ENCODE measurements at regions not wholly inside any gene's neighbourhood (a gene's known extent, or its start where the extent isn't known, plus 50 kb on each side); places are given as distances from the start of the nearest gene placed in this dataset.
"Not testable (repeated sequence)": the region's sequence is repeated elsewhere in the genome, so short reads cannot be mapped to it uniquely, and the experiment has no call there.

DNA sequence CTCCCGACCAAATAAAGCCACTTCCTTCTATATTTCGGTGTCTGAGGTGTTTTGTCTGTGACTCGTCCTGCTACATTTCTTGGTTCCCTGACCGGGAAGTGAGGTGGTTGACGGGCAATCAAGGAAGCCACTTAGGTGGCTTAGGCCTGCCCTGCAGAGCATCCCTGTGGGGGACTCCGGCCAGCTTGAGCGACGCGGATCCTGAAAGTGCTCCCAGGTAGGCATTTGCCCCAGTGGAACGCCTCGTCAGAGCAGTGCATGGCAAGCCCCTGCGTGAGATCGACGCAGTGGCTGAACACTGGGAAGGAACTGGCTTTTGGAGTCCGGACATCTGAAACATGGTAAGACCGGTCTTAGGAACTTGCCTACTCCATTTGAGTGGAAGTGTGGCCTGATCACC, 157.2 kb upstream of the COX7C start:
- DNase-seq, result no peak

DNA sequence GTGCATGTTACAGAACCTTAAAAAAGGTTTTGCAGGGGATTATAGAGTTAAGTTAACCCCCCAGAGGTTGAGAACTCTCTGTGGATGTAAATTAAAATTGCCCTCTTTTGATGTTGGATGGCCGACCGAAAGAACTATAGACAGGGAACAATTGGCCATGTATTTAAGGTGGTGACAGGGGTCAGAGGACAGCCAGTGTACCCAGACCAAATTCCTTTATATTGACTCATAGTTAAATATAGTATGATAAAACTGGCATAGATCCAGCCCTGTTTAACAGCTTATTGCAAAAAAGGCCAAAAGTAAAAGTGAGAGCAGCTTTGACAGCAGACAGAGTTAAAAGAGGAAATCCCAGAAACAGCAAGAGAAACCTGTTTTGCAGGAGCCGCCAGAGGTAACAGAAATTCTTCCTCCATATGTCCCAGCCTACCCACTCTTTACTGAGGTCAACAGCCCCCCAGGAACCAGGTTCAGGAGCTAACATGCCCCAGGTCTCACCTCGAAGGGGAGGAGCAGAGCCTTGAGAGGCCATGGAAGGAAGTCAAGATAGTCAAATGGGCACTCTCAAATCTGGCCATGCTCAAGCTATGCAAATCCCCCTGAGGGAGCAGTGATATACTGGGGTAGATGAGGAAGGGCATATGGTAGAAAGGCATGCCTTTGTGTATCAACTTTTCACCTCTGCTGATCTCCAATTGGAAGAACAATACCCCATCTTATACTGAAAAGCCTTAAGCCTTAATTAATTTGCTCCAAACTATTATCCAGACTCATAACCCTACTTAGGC, 156.4 kb upstream of the COX7C start:
- DNase-seq, result no peak

DNA sequence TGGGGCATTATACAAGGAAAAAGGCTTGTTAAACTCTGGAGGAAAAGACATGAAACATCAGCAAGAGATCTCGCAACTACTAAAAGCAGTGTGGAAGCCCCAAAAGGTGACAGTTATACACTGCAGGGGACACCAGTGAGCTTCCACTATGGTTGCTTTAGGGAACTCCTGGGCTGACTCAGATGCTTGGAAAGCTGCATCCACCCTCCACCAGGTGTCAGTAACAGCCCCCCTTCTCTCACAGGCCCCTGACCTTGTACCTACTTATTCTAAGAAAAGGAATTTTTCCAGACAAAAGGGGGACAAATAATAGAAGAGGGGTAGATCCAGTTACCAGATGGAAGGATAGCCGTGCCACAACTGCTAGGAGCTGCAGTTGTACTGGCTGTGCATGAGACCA, 154.4 kb upstream of the COX7C start:
- no peak for DNase-seq

DNA sequence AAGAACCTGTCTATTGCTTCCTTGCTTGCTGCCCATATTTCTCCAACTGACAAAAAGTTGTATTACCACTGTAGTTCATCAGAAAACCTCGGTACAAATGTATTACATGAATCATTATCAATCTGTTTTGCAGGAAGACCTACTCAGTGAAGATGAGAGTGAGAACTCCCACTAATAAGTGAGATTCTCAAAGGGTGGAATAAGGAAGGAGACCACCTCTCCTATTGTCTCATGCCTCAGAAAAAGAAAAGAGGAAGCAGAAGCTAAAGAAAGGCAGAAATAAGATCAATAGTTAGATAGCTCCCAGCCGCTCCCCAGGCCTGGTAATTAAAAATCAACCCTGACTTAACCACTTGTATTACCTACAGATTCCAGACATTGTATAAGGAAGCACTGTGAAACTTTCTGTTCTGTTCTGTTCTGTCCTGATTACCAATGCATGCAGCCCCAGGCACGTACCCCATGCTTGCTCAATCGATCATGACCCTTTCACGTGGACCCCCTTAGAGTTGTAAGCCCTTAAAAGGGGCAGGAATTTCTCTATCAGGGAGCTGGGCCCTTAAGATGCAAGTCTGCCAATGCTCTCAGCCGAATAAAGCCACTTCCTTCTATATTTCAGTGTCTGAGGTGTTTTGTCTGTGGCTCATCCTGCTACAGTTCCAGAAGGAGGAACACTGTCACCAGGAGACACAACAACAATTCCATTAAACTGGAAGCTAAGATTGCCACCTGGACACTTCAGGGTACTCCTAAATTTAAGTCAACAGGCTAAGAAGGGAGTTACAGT, 152.5 kb upstream of the COX7C start:
- no peak for DNase-seq

DNA sequence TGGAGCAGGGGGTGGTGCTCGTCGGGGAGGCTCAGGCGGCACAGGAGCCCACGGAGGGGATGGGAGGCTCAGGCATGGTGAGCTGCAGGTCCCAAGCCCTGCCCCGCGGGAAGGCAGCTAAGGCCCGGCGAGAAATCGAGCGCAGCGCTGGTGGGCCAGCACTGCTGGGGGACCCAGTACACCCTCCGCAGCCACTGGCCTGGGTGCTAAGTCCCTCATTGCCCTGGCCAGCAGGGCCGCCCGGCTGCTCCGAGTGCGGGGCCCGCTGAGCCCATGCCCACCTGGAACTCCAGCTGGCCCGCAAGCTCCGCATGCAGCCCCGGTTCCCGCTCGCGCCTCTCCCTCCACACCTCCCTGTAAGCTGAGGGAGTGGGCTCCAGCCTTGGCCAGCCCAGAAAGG, 151.0 kb upstream of the COX7C start:
- DNase-seq, result not testable (repeated sequence)

DNA sequence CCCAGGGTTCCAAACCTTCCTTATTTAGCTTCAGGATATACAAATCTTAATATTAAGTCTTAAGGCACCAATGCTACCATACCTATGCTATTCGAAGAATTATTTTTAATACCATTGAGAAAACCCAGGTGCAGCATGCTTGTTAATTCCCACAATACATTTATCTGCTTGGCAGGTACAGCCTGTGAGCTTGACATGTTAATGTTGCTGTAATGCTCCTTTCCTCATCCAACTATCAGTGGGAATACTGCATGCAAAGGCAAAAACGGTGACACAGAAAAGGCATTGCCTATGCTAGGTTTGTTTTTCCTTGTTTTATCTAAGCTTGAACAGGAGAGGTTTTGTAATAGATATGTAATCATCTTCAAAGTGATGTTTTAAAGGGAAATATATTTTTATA, 135.7 kb upstream of the COX7C start:
- no peak for DNase-seq

DNA sequence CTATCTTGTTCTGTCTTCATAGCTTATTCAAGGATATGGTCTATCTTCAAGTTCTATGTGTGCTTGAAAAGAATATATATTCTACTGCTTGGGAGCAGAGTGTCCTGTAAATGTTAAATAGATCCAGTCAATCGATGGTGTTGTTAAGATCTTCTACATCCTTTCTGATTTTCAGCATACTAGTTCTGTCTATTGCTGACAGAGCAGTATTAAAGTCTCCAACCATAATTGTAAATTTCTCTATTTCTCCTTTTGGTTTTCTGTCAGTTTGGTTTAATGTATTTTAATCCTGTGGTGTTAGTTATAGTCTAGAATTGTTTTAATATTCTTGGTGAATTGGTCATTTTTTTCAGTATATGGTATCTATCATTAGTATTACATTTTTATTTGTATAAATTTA, 124.0 kb upstream of the COX7C start:
- no peak for DNase-seq

DNA sequence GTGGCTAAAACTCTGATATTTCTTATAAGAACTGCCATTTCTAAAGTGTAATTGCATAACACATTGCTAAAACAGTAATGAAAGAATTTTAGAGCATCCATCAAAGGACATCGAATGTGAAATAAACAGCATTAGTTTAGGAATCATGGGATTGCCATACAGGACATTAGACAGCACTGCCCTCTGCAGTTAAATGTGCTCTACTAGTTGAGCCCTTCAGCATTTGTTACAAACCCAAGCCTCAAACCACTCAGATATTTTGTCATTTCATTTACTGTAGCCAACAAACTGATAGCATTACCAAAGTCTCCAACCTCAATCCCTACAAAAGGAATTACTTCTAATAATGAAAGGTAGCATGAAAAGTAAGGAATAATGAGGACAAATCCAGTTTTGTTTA, 116.8 kb upstream of the COX7C start:
- DNase-seq, result no peak

DNA sequence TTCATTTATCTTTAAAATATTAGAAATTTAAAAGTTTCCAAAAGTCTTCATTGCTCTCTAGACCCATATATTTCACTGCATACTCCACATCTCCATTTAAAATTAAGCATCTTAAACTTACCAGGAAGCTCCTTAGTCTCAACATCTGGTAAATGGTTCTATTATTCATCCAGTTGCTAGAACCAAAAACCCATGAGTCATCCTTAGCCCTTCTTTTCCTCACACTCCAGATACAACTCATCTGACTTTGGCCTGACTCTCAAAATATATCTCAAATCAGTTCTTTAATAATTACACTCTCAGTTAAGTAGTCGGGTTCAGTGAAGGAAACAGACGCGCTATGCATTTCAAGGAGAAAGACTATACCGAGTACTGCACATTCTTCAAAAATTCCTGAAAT, 110.2 kb upstream of the COX7C start:
- DNase-seq, result no peak

DNA sequence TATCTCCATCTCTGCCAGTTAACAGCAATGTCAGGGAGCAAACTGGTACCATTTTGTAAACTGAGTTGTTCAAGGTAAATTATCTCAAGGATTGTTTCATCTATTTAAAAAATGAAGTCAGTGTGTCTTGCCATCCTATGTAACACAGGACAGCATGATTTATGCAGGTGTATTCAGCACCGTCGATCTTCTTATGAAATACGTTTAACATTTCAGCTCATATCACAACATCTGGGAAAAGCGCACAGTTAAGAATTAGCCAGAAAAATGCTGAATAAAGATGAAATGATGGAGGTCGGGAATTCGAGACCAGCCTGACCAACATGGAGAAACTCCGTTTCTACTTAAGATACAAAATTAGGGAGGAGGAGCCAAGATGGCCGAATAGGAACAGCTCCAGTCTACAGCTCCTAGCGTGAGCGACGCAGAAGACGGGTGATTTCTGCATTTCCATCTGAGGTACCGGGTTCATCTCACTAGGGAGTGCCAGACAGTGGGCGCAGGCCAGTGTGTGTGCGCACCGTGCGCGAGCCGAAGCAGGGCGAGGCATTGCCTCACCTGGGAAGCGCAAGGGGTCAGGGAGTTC, 107.3 kb upstream of the COX7C start:
- DNase-seq, result not testable (repeated sequence)

DNA sequence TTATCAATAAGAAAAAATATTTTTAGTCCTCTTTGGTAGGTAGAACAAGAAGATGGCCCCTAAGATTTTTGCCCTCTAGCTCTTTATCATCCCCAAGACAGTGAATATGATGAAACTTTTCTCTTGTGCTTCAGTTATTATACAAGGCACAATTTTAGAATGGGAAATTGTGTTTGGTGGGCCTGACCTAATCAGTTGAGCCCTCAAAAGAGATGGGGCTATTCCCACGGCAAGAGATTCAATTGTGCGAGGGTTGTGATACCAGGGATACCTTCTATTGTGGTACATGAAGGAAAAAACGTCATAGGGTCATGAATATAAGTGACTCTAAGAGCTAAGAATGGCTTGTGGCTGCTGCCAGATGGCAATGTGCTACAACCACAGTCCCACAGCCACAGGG, 94.0 kb upstream of the COX7C start:
- DNase-seq, result no peak

DNA sequence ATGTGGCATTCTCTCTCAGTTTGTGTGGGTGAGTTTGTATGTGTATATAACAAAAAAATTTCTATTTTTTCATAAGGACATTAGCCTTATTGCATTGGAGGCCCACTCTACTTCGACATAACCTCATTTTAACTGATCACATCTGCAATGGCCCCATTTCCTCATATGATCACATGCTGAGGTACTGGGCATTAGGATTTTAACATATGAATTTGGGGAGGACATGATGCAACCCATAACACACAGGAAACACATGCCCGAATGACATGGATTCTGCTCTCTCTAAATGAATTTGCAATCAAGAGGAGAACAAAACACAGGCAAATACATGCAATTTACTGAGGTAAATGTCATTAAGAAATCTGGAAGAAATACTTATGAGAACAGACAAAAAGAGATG, 92.1 kb upstream of the COX7C start:
- DNase-seq, result no peak

DNA sequence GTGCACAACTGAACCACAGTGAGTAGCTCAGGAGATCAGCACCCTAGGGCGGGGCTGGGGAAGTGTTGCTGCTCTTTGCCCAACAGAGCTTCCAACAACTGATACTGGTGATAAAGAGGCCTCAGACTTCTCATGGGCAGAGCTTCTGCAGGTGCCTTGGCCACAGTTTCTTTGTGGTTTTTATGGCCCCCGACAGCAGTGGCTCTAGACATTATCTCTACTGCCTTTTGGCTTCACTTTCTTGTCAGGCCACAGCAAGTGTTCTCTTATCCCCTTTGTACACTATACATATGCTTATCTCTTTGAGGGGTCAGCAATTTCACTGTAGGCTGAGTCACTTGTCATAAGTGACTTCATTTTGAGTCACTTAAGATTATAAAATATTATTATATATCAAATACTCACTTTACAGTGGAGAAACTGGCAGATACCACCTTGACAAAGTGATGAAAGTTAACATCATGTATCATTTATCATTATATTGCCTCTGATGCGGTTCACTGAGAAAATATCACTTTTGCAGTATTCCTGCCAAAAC, 90.9 kb upstream of the COX7C start:
- no peak for DNase-seq

DNA sequence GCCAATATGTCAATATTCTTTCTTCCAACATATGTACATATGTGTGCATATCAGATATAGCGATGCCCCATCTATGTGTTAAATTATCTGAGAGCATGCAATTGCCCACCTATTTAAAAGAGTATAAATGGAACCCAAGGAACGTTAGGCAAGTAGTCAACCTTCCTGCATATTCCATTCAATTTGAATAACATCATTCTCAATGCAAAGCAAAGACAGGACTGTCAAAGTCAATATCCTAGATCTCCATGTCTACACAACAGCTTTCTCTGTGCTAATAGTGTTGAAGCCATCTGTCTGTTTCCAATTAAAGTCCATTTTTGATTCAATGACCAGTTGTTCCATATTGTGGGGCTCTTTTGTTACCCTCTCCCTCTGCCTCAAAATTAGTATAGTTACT, 85.3 kb upstream of the COX7C start:
- no peak for DNase-seq

DNA sequence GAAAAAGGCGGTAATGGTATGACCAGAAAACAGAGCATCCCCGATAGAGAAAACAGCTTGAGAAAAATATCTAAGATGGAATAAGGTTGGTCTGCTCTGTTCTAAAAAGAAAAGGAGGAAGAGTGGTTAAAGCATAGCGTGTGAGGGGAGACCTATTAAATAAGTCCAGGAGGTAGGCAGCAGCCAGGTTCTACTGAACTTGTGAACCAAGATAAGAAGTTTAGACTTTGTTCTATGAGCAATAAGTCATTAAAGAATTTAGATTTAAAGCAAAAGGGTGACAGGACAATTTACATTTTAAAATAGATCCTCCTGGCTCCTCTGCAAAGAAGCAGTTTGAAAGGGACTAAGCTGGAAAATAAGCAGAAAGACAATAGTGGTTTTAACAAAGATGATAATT, 81.3 kb upstream of the COX7C start:
- DNase-seq, result no peak

DNA sequence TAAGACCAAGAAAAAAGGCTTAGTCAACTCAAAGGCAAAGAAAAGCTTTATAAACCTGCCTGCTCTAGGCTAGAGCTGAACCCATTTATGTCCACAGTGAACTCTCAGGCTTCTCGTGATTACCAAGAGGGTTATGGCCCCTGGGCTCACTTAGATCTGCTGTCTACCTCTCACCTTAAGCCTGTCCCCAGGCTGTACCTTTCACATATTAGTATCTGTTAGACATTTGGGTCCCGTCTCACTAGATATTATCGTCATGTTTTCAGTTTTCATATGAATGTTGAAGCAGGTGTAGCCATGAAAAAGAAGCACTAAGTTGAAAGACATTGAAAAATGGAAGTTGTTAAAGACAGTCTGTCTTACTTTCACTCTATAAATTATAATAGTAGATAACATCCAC, 75.2 kb upstream of the COX7C start:
- no peak for DNase-seq

DNA sequence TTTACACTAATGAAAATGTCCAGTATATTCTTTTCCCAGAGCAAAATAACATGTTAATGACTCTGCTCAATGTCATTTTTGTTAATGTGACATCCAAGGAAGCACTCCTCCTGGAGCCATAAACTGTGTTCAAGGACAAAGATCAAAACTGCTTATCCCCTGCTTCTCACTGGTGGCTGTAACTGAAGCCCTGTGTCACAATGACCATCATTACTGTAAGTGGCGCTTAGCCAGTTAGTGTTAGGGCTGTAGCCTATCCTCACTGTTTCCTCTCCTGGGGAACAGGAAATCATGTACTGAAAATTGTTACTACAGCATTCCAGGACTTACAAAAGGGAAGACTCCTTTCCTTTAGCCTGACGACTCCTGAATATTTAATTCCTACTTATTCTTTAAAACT, 71.7 kb upstream of the COX7C start:
- no peak for DNase-seq

DNA sequence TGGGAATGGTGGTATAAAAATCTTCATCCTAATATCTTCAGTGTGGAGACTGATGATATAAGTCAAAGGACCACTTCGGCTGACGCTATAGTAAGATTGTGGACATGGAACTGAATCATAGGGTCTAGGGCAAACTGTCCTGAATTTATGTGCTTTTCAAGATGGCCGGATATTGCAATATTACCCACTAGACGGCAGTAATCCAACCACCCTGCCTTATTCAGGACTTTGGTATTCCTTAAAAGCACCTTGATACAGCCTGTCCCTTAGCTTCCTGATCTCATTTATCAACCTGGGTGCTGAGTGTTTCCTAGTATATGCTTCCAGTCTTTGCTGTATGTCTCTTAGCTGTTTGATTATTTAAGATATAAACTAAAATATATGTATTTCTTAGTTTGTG, 71.2 kb upstream of the COX7C start:
- no peak for DNase-seq

DNA sequence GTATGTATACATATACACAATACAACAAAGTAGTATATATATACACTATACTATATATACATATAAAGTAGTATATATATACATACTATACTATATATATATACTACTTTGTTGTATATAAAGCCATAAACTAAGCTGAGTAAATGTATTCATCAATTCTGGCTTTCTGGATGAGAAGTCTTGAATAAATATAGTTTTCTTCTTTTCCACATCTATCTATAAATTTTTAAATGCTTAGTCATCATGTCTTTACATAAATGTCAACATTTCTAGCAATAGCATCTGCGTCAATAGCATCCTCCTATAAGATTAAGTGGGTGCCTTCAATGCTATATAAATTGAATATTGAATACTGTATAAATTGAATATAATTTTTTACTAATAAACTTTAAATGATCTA, 63.1 kb upstream of the COX7C start:
- DNase-seq, result no peak

DNA sequence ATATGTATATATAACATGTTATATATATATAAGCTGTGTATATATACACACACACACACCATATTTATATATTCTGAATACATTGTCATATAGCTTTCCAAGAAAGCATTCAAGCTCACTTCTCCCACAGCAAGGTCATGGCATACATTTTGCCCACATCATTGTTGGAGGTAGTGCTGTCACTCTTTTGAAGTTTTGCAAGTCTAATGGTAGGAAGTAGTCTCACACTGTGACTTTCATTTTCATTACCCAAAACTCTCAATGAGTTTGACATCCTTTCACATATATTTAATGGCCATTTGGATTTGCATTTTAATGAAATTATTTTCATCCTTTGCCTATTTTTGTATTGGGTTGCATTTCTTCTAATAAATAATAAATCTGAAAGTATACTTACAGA, 59.8 kb upstream of the COX7C start:
- no peak for DNase-seq

DNA sequence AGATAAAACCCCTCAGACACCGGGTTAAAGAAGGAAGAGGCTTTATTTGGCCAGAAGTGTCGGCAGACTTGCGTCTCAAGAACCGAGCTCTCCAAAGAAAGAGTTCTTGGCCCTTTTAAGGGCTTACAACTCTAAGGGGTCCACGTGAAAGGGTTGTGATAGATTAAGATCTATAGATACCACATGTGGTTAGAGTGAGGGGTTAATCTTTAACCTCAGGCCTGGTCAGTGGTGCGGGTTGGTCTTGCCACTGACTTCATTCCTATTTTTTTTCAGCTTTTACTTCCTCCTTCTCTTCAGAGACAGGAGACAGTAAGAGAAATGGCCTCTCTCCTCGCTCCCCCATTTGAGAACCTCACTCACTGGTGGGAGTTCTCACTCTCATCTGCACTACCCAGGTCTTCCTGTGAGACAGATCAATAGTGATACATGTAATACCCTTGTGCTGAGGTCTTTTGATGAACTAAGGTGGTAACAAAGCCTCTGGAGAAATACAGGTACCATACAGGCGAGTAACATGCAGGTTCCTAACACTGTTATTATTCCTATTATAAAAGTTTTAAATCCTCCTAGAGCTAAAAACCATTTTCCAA, 52.4 kb upstream of the COX7C start:
- DNase-seq, result no peak

DNA sequence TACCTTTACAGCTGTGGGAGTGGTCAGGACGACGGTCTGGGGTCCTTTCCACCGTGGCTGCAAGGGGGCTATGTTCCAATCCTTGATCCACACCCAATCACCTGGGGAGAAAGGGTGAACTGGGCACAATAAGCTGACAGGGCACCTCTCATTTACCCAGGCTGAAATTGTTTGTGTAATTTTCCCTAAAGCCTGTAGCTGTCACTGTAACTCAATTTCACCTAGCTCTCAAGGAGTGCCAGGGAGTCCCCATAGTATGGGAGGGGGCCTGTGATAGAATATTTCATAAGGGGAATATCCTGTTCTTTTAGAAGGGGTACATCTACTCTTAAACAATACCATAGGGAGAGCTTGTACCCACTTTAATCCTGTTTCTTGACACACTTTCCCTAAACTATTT, 51.7 kb upstream of the COX7C start:
- DNase-seq, result not testable (repeated sequence)

All from NCI-H345 (cell line).